ENCODE measurements at regions not wholly inside any gene's neighbourhood (a gene's known extent, or its start where the extent isn't known, plus 50 kb on each side); places are given as distances from the start of the nearest gene placed in this dataset.

- no peak for TF ChIP-seq EZH2phosphoT487 (IDR thresholded peaks at IDR 0.05; ENCODE audit: low read depth)
- no peak for TF ChIP-seq CTCF (IDR thresholded peaks at IDR 0.05; ENCODE audit: low read depth, low read length)
- Histone ChIP-seq H4K20me1 (ENCODE audit: insufficient read depth, low read length) (no peaks in the 10 kb centered on the region), H3K4me2 (ENCODE audit: low read length) (no peak overlapping the region), H2AFZ (ENCODE audit: low read depth, low read length) (no peak overlapping the region), H3K4me1 (ENCODE audit: low read length) (no peaks in the 10 kb centered on the region), H3K27me3 (ENCODE audit: low read depth, low read length) (no peaks in the 10 kb centered on the region), H3K9ac (ENCODE audit: low read length) (no peak overlapping the region), H3K36me3 (replicated peaks; ENCODE audit: low read depth, low read length) (no peaks in the 10 kb centered on the region), H3K9me3 (ENCODE audit: insufficient read depth, low read length) (no peaks in the 10 kb centered on the region), H3K4me3 (ENCODE audit: low read length) (no peak overlapping the region), H3K79me2 (ENCODE audit: low read length) (no peaks in the 10 kb centered on the region), H3K27ac (ENCODE audit: low read length) (no peak overlapping the region)
Observed at GRCh38 chr3:76756577-76756976, 283.3 kb upstream of the ROBO2 start.

- Histone ChIP-seq H4K20me1 (ENCODE audit: insufficient read depth, low read length) (no peaks in the 10 kb centered on the region), H3K27me3 (ENCODE audit: low read depth, low read length) (no peaks in the 10 kb centered on the region), H3K4me2 (ENCODE audit: low read length) (no peak overlapping the region), H3K36me3 (replicated peaks; ENCODE audit: low read depth, low read length) (no peaks in the 10 kb centered on the region), H2AFZ (ENCODE audit: low read depth, low read length) (no peak overlapping the region), H3K9me3 (ENCODE audit: insufficient read depth, low read length) (no peaks in the 10 kb centered on the region), H3K4me1 (ENCODE audit: low read length) (no peaks in the 10 kb centered on the region), H3K79me2 (ENCODE audit: low read length) (no peaks in the 10 kb centered on the region), H3K9ac (ENCODE audit: low read length) (no peak overlapping the region), H3K4me3 (ENCODE audit: low read length) (no peak overlapping the region), H3K27ac (ENCODE audit: low read length) (no peak overlapping the region)
- no peak for TF ChIP-seq CTCF (IDR thresholded peaks at IDR 0.05; ENCODE audit: low read depth, low read length)
- TF ChIP-seq EZH2phosphoT487 (IDR thresholded peaks at IDR 0.05; ENCODE audit: low read depth): no peak
Observed at GRCh38 chr3:76760336-76760735, 279.6 kb upstream of the ROBO2 start.

- H3K27ac ChIP-seq (ENCODE audit: low read length): no peak overlapping the region
- H3K36me3 ChIP-seq (replicated peaks; ENCODE audit: low read depth, low read length): no peaks in the 10 kb centered on the region
- no peak overlapping the region for H2AFZ ChIP-seq (ENCODE audit: low read depth, low read length)
- H3K4me2 ChIP-seq (ENCODE audit: low read length): no peak overlapping the region
- no peaks in the 10 kb centered on the region for H4K20me1 ChIP-seq (ENCODE audit: insufficient read depth, low read length)
- H3K27me3 ChIP-seq (ENCODE audit: low read depth, low read length): no peaks in the 10 kb centered on the region
- no peaks in the 10 kb centered on the region for H3K4me1 ChIP-seq (ENCODE audit: low read length)
- no peaks in the 10 kb centered on the region for H3K79me2 ChIP-seq (ENCODE audit: low read length)
- H3K9ac ChIP-seq (ENCODE audit: low read length): no peak overlapping the region
- no peaks in the 10 kb centered on the region for H3K9me3 ChIP-seq (ENCODE audit: insufficient read depth, low read length)
- TF ChIP-seq EZH2phosphoT487 (IDR thresholded peaks at IDR 0.05; ENCODE audit: low read depth) (no peak), CTCF (IDR thresholded peaks at IDR 0.05; ENCODE audit: low read depth, low read length) (no peak)
- H3K4me3 ChIP-seq (ENCODE audit: low read length): no peak overlapping the region
Observed at GRCh38 chr3:76765511-76765910, 274.4 kb upstream of the ROBO2 start.

GRCh38 chr3:76768912-76769311 lies 271.0 kb upstream of the ROBO2 start:
- Histone ChIP-seq H2AFZ (ENCODE audit: low read depth, low read length) (no peak overlapping the region), H3K9me3 (ENCODE audit: insufficient read depth, low read length) (no peaks in the 10 kb centered on the region), H3K4me2 (ENCODE audit: low read length) (no peak overlapping the region), H3K4me1 (ENCODE audit: low read length) (no peaks in the 10 kb centered on the region), H3K27me3 (ENCODE audit: low read depth, low read length) (no peaks in the 10 kb centered on the region), H3K9ac (ENCODE audit: low read length) (no peak overlapping the region), H3K4me3 (ENCODE audit: low read length) (no peak overlapping the region), H3K79me2 (ENCODE audit: low read length) (no peaks in the 10 kb centered on the region), H4K20me1 (ENCODE audit: insufficient read depth, low read length) (no peaks in the 10 kb centered on the region), H3K27ac (ENCODE audit: low read length) (no peak overlapping the region), H3K36me3 (replicated peaks; ENCODE audit: low read depth, low read length) (no peaks in the 10 kb centered on the region)
- TF ChIP-seq EZH2phosphoT487 (IDR thresholded peaks at IDR 0.05; ENCODE audit: low read depth) (no peak), CTCF (IDR thresholded peaks at IDR 0.05; ENCODE audit: low read depth, low read length) (no peak)

All from OCI-LY3 (cell line).